GM23338 (cell line): ENCODE measurements at regions not wholly inside any gene's neighbourhood (a gene's known extent, or its start where the extent isn't known, plus 50 kb on each side); places are given as distances from the start of the nearest gene placed in this dataset.

Source experiments
- ATAC-seq: fragments of 200-7000 bp; cut with Tn5 transposase; 3 replicates; pipeline ENCODE4 v1.9.1; 2020
- DNase-seq: peaks from one replicate; pipeline ENCODE4 v3.0.0-alpha.2; 2015; ENCODE audit warnings: low spot score
- H2AFZ ChIP-seq: fragments of 200-600 bp; sonication (generic); 2 replicates; pipeline ENCODE4 v1.8.0; 2016; ENCODE audit warnings: antibody characterized with exemption, mild to moderate bottlenecking, moderate library complexity
- H3F3A ChIP-seq: fragments of 200-600 bp; sonication (generic); replicated peaks from 2 replicates; pipeline ENCODE4 v1.8.0; 2017; ENCODE audit warnings: antibody characterized with exemption, mixed run types, low read depth
- H3K27ac ChIP-seq: fragments of 200-600 bp; sonication (generic); 2 replicates; pipeline ENCODE4 v1.6.1; 2016; ENCODE audit warnings: low read depth
- H3K27me3 ChIP-seq: fragments of 200-600 bp; sonication (generic); 2 replicates; pipeline ENCODE4 v1.8.0; 2016; ENCODE audit warnings: mild to moderate bottlenecking, mixed run types, moderate library complexity; ENCODE audit not compliant: insufficient read depth
- H3K36me3 ChIP-seq: fragments of 200-600 bp; sonication (generic); 2 replicates; pipeline ENCODE4 v1.8.0; 2016; ENCODE audit warnings: mild to moderate bottlenecking; ENCODE audit not compliant: insufficient read depth
- H3K4me1 ChIP-seq: fragments of 200-600 bp; sonication (generic); 2 replicates; pipeline ENCODE4 v1.8.0; 2016; ENCODE audit warnings: mild to moderate bottlenecking, moderate library complexity; ENCODE audit not compliant: insufficient read depth
- H3K4me2 ChIP-seq: fragments of 200-600 bp; sonication (generic); 2 replicates; pipeline ENCODE4 v1.7.1; 2017; ENCODE audit warnings: mixed run types
- H3K4me3 ChIP-seq: fragments of 200-600 bp; sonication (generic); 2 replicates; pipeline ENCODE4 v1.6.1; 2016; ENCODE audit warnings: mixed run types
- H3K79me2 ChIP-seq: fragments of 200-600 bp; sonication (generic); replicated peaks from 2 replicates; pipeline ENCODE4 v1.8.0; 2017; ENCODE audit warnings: mild to moderate bottlenecking; ENCODE audit not compliant: insufficient read depth
- H3K9me2 ChIP-seq: fragments of 200-600 bp; sonication (generic); 2 replicates; pipeline ENCODE4 v1.8.0; 2017; ENCODE audit not compliant: insufficient read depth
- H4K20me1 ChIP-seq: fragments of 200-600 bp; sonication (generic); replicated peaks from 2 replicates; pipeline ENCODE4 v1.8.0; 2017; ENCODE audit warnings: mild to moderate bottlenecking; ENCODE audit not compliant: insufficient read depth
- H3K27ac Mint-ChIP-seq: 2 replicates; pipeline ENCODE4 v1.8.0; 2020; ENCODE audit warnings: inconsistent platforms, mild to moderate bottlenecking, moderate library complexity, mixed read lengths
- H3K27me3 Mint-ChIP-seq: 3 replicates; pipeline ENCODE4 v1.8.0; 2022; ENCODE audit warnings: low read depth, mild to moderate bottlenecking, moderate library complexity, mixed read lengths, inconsistent platforms; ENCODE audit not compliant: insufficient read depth, poor library complexity
- H3K36me3 Mint-ChIP-seq: 3 replicates; pipeline ENCODE4 v1.8.0; 2021; ENCODE audit warnings: low read depth, mild to moderate bottlenecking, inconsistent platforms, moderate library complexity, mixed read lengths
- H3K4me1 Mint-ChIP-seq: 3 replicates; pipeline ENCODE4 v1.8.0; 2020; ENCODE audit warnings: mild to moderate bottlenecking, inconsistent platforms, mixed read lengths
- H3K4me3 Mint-ChIP-seq: 3 replicates; pipeline ENCODE4 v1.8.0; 2021; ENCODE audit warnings: moderate library complexity, mild to moderate bottlenecking, inconsistent platforms, mixed read lengths
- H3K9me3 Mint-ChIP-seq: 3 replicates; pipeline ENCODE4 v1.8.0; 2020; ENCODE audit warnings: moderate library complexity, mild to moderate bottlenecking, inconsistent platforms, mixed read lengths
- EZH2 ChIP-seq: fragments of 200-600 bp; sonication (generic); IDR thresholded peaks from one replicate; pipeline ENCODE4 v1.8.0; 2017; ENCODE audit warnings: antibody characterized with exemption, mild to moderate bottlenecking, low read depth; ENCODE audit not compliant: unreplicated experiment
- POLR2AphosphoS5 ChIP-seq: IDR thresholded peaks from 2 replicates; pipeline ENCODE4 v1.6.1; 2016; ENCODE audit warnings: antibody characterized with exemption, low read depth
- STAT1 ChIP-seq: IDR thresholded peaks from one replicate; pipeline ENCODE4 v1.6.1; 2016; ENCODE audit warnings: antibody characterized with exemption; ENCODE audit not compliant: unreplicated experiment
- TF ChIP-seq, protein P1 (sequence below), 2 experiments: fragments of 200-600 bp in 1 of 2; sonication (generic) in 1 of 2; conservative IDR thresholded peaks; 2 replicates each; pipeline versions ENCODE4 v1.5.1 to v1.6.1; 2016 to 2017; ENCODE audit warnings: antibody characterized with exemption in 2 of 2, low read depth in 2 of 2, mild to moderate bottlenecking in 2 of 2, moderate library complexity in 1 of 2
- TF ChIP-seq, protein P2 (sequence below): IDR thresholded peaks from one replicate; pipeline ENCODE4 v1.6.1; 2018; ENCODE audit warnings: antibody characterized with exemption; ENCODE audit not compliant: unreplicated experiment
- TF ChIP-seq, protein P3 (sequence below): fragments of 250-450 bp; sonication (Bioruptor Pico); IDR thresholded peaks from 2 replicates; pipeline ENCODE4 v1.5.0; 2020; ENCODE audit warnings: mild to moderate bottlenecking, moderate library complexity

DNA sequence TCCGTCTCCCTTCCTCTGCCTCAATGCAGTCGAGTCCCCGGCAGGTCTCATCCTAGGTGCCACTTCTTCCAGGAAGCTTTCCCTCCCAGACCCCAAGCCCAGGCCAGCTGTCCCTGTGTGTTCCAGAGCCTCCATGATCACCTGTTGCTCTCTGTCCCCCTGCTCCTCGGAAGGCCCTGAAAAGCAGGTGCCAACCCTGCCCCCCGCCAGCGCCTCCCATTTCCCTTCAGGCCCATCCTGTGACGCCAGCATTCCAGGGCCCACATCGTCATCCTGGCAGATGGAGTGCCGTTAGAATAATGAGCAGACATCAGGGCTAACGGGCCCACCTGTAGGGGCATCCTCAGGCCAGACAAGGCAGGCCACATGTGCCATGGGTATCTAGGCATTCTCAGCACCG lies 253.0 kb upstream of the PPP2R2D start:
- H3K4me3 Mint-ChIP-seq = no peak overlapping the region; the same call in 2 of the 3 replicates
- no peak overlapping the region for H3K27ac ChIP-seq
- peaks cover 22% of the 10 kb centered on the region for H3K27me3 Mint-ChIP-seq
- TF ChIP-seq STAT1 (no peak), POLR2AphosphoS5 (no peak), EZH2 (no peak)
- TF ChIP-seq, protein P1, sequence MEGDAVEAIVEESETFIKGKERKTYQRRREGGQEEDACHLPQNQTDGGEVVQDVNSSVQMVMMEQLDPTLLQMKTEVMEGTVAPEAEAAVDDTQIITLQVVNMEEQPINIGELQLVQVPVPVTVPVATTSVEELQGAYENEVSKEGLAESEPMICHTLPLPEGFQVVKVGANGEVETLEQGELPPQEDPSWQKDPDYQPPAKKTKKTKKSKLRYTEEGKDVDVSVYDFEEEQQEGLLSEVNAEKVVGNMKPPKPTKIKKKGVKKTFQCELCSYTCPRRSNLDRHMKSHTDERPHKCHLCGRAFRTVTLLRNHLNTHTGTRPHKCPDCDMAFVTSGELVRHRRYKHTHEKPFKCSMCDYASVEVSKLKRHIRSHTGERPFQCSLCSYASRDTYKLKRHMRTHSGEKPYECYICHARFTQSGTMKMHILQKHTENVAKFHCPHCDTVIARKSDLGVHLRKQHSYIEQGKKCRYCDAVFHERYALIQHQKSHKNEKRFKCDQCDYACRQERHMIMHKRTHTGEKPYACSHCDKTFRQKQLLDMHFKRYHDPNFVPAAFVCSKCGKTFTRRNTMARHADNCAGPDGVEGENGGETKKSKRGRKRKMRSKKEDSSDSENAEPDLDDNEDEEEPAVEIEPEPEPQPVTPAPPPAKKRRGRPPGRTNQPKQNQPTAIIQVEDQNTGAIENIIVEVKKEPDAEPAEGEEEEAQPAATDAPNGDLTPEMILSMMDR (conservative IDR thresholded peaks at IDR 0.05; ENCODE audit: low read depth in 2 of 2) = no peak
- TF ChIP-seq, protein P2, sequence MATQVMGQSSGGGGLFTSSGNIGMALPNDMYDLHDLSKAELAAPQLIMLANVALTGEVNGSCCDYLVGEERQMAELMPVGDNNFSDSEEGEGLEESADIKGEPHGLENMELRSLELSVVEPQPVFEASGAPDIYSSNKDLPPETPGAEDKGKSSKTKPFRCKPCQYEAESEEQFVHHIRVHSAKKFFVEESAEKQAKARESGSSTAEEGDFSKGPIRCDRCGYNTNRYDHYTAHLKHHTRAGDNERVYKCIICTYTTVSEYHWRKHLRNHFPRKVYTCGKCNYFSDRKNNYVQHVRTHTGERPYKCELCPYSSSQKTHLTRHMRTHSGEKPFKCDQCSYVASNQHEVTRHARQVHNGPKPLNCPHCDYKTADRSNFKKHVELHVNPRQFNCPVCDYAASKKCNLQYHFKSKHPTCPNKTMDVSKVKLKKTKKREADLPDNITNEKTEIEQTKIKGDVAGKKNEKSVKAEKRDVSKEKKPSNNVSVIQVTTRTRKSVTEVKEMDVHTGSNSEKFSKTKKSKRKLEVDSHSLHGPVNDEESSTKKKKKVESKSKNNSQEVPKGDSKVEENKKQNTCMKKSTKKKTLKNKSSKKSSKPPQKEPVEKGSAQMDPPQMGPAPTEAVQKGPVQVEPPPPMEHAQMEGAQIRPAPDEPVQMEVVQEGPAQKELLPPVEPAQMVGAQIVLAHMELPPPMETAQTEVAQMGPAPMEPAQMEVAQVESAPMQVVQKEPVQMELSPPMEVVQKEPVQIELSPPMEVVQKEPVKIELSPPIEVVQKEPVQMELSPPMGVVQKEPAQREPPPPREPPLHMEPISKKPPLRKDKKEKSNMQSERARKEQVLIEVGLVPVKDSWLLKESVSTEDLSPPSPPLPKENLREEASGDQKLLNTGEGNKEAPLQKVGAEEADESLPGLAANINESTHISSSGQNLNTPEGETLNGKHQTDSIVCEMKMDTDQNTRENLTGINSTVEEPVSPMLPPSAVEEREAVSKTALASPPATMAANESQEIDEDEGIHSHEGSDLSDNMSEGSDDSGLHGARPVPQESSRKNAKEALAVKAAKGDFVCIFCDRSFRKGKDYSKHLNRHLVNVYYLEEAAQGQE = no peak
- TF ChIP-seq, protein P3, sequence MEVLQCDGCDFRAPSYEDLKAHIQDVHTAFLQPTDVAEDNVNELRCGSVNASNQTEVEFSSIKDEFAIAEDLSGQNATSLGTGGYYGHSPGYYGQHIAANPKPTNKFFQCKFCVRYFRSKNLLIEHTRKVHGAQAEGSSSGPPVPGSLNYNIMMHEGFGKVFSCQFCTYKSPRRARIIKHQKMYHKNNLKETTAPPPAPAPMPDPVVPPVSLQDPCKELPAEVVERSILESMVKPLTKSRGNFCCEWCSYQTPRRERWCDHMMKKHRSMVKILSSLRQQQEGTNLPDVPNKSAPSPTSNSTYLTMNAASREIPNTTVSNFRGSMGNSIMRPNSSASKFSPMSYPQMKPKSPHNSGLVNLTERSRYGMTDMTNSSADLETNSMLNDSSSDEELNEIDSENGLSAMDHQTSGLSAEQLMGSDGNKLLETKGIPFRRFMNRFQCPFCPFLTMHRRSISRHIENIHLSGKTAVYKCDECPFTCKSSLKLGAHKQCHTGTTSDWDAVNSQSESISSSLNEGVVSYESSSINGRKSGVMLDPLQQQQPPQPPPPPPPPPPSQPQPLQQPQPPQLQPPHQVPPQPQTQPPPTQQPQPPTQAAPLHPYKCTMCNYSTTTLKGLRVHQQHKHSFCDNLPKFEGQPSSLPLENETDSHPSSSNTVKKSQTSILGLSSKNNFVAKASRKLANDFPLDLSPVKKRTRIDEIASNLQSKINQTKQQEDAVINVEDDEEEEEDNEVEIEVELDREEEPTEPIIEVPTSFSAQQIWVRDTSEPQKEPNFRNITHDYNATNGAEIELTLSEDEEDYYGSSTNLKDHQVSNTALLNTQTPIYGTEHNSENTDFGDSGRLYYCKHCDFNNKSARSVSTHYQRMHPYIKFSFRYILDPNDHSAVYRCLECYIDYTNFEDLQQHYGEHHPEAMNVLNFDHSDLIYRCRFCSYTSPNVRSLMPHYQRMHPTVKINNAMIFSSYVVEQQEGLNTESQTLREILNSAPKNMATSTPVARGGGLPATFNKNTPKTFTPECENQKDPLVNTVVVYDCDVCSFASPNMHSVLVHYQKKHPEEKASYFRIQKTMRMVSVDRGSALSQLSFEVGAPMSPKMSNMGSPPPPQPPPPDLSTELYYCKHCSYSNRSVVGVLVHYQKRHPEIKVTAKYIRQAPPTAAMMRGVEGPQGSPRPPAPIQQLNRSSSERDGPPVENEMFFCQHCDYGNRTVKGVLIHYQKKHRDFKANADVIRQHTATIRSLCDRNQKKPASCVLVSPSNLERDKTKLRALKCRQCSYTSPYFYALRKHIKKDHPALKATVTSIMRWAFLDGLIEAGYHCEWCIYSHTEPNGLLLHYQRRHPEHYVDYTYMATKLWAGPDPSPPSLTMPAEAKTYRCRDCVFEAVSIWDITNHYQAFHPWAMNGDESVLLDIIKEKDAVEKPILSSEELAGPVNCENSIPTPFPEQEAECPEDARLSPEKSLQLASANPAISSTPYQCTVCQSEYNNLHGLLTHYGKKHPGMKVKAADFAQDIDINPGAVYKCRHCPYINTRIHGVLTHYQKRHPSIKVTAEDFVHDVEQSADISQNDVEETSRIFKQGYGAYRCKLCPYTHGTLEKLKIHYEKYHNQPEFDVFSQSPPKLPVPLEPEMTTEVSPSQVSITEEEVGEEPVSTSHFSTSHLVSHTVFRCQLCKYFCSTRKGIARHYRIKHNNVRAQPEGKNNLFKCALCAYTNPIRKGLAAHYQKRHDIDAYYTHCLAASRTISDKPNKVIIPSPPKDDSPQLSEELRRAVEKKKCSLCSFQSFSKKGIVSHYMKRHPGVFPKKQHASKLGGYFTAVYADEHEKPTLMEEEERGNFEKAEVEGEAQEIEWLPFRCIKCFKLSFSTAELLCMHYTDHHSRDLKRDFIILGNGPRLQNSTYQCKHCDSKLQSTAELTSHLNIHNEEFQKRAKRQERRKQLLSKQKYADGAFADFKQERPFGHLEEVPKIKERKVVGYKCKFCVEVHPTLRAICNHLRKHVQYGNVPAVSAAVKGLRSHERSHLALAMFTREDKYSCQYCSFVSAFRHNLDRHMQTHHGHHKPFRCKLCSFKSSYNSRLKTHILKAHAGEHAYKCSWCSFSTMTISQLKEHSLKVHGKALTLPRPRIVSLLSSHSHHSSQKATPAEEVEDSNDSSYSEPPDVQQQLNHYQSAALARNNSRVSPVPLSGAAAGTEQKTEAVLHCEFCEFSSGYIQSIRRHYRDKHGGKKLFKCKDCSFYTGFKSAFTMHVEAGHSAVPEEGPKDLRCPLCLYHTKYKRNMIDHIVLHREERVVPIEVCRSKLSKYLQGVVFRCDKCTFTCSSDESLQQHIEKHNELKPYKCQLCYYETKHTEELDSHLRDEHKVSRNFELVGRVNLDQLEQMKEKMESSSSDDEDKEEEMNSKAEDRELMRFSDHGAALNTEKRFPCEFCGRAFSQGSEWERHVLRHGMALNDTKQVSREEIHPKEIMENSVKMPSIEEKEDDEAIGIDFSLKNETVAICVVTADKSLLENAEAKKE (CRISPR knock-in tag) = no peak
- no peaks in the 10 kb centered on the region for H3K36me3 ChIP-seq
- peaks cover 5% of the 10 kb centered on the region; the same call in 1 of the 3 replicates for H3K9me3 Mint-ChIP-seq
- DNase-seq = peak; percentile 27
- no peak overlapping the region for H3K4me3 ChIP-seq
- no peak overlapping the region for H3K4me2 ChIP-seq
- H3K36me3 Mint-ChIP-seq = no peaks in the 10 kb centered on the region
- ATAC-seq = no peak
- H3K9me2 ChIP-seq = no peaks in the 10 kb centered on the region
- H2AFZ ChIP-seq = 0 out of 2 replicates have a peak overlapping the region, but pooled peaks have one; percentile 43
- H3K27ac Mint-ChIP-seq = no peak overlapping the region; the same call in 1 of the 2 replicates
- H3K4me1 ChIP-seq = peaks cover 18% of the 10 kb centered on the region
- H3F3A ChIP-seq = peaks cover 12% of the 10 kb centered on the region; the same call in 1 of the 2 replicates
- no peaks in the 10 kb centered on the region for H4K20me1 ChIP-seq
- no peaks in the 10 kb centered on the region for H3K27me3 ChIP-seq
- H3K4me1 Mint-ChIP-seq = peaks cover 46% of the 10 kb centered on the region
- no peaks in the 10 kb centered on the region for H3K79me2 ChIP-seq
